HepG2 (cell line): ENCODE measurements at regions not wholly inside any gene's neighbourhood (a gene's known extent, or its start where the extent isn't known, plus 50 kb on each side); places are given as distances from the start of the nearest gene placed in this dataset.

Experiments
- FOXC1 ChIP-seq: sonication (generic); formaldehyde crosslinking; IDR thresholded peaks from 2 replicates; pipeline ENCODE4 v1.8.0; 2022; ENCODE audit warnings: mild to moderate bottlenecking, missing genetic modification reagents, borderline replicate concordance
- HCFC1 ChIP-seq: fragments of 150-350 bp; IDR thresholded peaks from 2 replicates; pipeline ENCODE4 v1.6.1; 2014; ENCODE audit warnings: low read depth, low read length
- POLR2A ChIP-seq, 2 experiments: IDR thresholded peaks; 2 replicates each; pipeline ENCODE4 v1.6.1; 2011; ENCODE audit warnings: low read depth in 2 of 2, low read length in 2 of 2, mild to moderate bottlenecking in 1 of 2, moderate library complexity in 1 of 2; ENCODE audit not compliant: insufficient read depth in 1 of 2
- RFX5 ChIP-seq: IDR thresholded peaks from 2 replicates; pipeline ENCODE4 v1.6.1; 2011; ENCODE audit warnings: low read depth, low read length, improper control_type of control experiment
- U2AF1 ChIP-seq: fragments of 200-400 bp; formaldehyde crosslinking; optimal IDR thresholded peaks from 2 replicates; pipeline ENCODE3; 2017; ENCODE audit warnings: mild to moderate bottlenecking, low read depth, low read length
- ZC3H13 ChIP-seq: sonication (generic); formaldehyde crosslinking; IDR thresholded peaks from 2 replicates; pipeline ENCODE4 v1.8.1; 2023; ENCODE audit warnings: mild to moderate bottlenecking, missing genetic modification reagents, moderate library complexity
- TF ChIP-seq, protein P1 (sequence below): sonication (generic); formaldehyde crosslinking; IDR thresholded peaks from 2 replicates; pipeline ENCODE4 v1.5.0; 2020; ENCODE audit warnings: mild to moderate bottlenecking, missing genetic modification reagents, moderate library complexity
- TF ChIP-seq, protein P2 (sequence below), 2 experiments: IDR thresholded peaks; 2 replicates each; pipeline ENCODE4 v1.6.1; 2011 to 2012; ENCODE audit warnings: low read length in 2 of 2, borderline replicate concordance in 1 of 2, low read depth in 1 of 2, mild to moderate bottlenecking in 1 of 2, moderate library complexity in 1 of 2
- TF ChIP-seq, protein P3 (sequence below): sonication (generic); formaldehyde crosslinking; IDR thresholded peaks from 2 replicates; pipeline ENCODE4 v1.5.0; 2020; ENCODE audit warnings: mild to moderate bottlenecking, low read depth, missing genetic modification reagents, borderline replicate concordance

DNA sequence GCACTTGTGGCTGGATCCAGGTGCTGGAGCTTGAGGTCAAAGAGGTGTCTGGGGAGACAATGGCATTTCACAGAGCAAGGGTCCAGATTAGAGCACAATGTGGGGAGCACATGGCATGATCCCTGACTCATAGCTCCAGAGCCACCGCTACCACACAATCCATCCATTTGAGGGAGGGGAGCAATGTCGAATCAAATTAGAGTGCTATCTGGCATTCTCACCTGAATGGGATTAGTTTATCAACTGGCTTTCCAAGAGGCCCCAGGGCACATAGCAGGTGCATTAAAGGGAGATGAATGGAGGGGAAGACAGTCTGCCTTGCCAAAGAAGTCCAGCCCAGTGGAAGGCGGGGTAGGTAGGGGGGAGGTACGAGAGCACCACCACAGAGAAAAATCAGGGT is 194.4 kb upstream of the GPR12 start:
- TF ChIP-seq POLR2A (IDR thresholded peaks at IDR 0.05; ENCODE audit: insufficient read depth in 1 of 2, low read depth in 2 of 2, low read length in 2 of 2) (no peak), ZC3H13 (CRISPR knock-in tag) (no peak), FOXC1 (CRISPR knock-in tag) (no peak), HCFC1 (no peak), RFX5 (no peak), U2AF1 (no peak)
- TF ChIP-seq, protein P1, sequence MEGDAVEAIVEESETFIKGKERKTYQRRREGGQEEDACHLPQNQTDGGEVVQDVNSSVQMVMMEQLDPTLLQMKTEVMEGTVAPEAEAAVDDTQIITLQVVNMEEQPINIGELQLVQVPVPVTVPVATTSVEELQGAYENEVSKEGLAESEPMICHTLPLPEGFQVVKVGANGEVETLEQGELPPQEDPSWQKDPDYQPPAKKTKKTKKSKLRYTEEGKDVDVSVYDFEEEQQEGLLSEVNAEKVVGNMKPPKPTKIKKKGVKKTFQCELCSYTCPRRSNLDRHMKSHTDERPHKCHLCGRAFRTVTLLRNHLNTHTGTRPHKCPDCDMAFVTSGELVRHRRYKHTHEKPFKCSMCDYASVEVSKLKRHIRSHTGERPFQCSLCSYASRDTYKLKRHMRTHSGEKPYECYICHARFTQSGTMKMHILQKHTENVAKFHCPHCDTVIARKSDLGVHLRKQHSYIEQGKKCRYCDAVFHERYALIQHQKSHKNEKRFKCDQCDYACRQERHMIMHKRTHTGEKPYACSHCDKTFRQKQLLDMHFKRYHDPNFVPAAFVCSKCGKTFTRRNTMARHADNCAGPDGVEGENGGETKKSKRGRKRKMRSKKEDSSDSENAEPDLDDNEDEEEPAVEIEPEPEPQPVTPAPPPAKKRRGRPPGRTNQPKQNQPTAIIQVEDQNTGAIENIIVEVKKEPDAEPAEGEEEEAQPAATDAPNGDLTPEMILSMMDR (CRISPR knock-in tag): no peak
- TF ChIP-seq, protein P2, sequence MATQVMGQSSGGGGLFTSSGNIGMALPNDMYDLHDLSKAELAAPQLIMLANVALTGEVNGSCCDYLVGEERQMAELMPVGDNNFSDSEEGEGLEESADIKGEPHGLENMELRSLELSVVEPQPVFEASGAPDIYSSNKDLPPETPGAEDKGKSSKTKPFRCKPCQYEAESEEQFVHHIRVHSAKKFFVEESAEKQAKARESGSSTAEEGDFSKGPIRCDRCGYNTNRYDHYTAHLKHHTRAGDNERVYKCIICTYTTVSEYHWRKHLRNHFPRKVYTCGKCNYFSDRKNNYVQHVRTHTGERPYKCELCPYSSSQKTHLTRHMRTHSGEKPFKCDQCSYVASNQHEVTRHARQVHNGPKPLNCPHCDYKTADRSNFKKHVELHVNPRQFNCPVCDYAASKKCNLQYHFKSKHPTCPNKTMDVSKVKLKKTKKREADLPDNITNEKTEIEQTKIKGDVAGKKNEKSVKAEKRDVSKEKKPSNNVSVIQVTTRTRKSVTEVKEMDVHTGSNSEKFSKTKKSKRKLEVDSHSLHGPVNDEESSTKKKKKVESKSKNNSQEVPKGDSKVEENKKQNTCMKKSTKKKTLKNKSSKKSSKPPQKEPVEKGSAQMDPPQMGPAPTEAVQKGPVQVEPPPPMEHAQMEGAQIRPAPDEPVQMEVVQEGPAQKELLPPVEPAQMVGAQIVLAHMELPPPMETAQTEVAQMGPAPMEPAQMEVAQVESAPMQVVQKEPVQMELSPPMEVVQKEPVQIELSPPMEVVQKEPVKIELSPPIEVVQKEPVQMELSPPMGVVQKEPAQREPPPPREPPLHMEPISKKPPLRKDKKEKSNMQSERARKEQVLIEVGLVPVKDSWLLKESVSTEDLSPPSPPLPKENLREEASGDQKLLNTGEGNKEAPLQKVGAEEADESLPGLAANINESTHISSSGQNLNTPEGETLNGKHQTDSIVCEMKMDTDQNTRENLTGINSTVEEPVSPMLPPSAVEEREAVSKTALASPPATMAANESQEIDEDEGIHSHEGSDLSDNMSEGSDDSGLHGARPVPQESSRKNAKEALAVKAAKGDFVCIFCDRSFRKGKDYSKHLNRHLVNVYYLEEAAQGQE (IDR thresholded peaks at IDR 0.05; ENCODE audit: borderline replicate concordance in 1 of 2, low read depth in 1 of 2, low read length in 2 of 2): no peak
- TF ChIP-seq, protein P3, sequence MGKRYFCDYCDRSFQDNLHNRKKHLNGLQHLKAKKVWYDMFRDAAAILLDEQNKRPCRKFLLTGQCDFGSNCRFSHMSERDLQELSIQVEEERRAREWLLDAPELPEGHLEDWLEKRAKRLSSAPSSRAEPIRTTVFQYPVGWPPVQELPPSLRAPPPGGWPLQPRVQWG (CRISPR knock-in tag): no peak
